BJ (cell line): ENCODE measurements at regions not wholly inside any gene's neighbourhood (a gene's known extent, or its start where the extent isn't known, plus 50 kb on each side); places are given as distances from the start of the nearest gene placed in this dataset.

ENCODE experiments used
- CTCF ChIA-PET: fragments of 350-600 bp; formaldehyde crosslinking; extraction: SDS; loops from one replicate; lab custom pipeline; 2021; ENCODE audit warnings: antibody characterized with exemption, inconsistent platforms; lab: Yijun Ruan, JAX
- POLR2A ChIA-PET: fragments of 300-600 bp; sonication (Branson Sonifier 250); formaldehyde crosslinking; extraction: SDS; loops from one replicate; lab custom pipeline; 2021; ENCODE audit warnings: antibody characterized with exemption; lab: Charles Lee
- DNase-seq: peaks from one replicate; pipeline ENCODE4 v3.0.0-alpha.2; 2011; ENCODE audit warnings: low read depth
- H3K27me3 ChIP-seq: 2 replicates; pipeline ENCODE4 v1.6.0; 2011; ENCODE audit warnings: low read length; ENCODE audit not compliant: control insufficient read depth, insufficient read depth
- H3K36me3 ChIP-seq: 2 replicates; pipeline ENCODE4 v1.5.1; 2011; ENCODE audit warnings: low read length; ENCODE audit not compliant: control insufficient read depth, insufficient read depth
- H3K4me3 ChIP-seq: 2 replicates; pipeline ENCODE4 v1.5.1; 2011; ENCODE audit warnings: low read depth, mild to moderate bottlenecking, control low read depth, low read length
- TF ChIP-seq, protein P1 (sequence below): IDR thresholded peaks from 2 replicates; pipeline ENCODE4 v1.5.1; 2011; ENCODE audit warnings: low read depth, mild to moderate bottlenecking, control low read depth, inconsistent platforms, low read length, moderate library complexity; ENCODE audit not compliant: insufficient read depth

DNA sequence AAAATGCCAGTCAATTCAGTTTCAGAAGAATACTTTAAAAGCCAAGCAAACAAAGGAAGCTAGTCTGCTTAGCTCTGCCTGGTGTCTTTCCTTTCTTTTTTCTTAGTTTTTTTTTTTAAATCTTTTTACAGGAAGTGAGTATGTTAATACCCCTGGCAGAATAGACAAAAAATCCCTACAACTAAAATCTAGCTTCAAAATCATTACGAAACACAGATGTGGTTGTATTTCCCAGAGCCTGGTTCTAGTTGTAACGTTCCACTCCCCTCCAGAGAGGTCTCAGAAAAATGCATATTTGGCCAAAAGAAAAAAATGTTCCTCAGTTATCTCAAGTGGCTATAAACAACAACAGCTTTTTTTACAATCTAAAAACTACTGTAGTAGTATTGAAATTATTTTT lies 202.1 kb upstream of the RND3 start:
- TF ChIP-seq, protein P1, sequence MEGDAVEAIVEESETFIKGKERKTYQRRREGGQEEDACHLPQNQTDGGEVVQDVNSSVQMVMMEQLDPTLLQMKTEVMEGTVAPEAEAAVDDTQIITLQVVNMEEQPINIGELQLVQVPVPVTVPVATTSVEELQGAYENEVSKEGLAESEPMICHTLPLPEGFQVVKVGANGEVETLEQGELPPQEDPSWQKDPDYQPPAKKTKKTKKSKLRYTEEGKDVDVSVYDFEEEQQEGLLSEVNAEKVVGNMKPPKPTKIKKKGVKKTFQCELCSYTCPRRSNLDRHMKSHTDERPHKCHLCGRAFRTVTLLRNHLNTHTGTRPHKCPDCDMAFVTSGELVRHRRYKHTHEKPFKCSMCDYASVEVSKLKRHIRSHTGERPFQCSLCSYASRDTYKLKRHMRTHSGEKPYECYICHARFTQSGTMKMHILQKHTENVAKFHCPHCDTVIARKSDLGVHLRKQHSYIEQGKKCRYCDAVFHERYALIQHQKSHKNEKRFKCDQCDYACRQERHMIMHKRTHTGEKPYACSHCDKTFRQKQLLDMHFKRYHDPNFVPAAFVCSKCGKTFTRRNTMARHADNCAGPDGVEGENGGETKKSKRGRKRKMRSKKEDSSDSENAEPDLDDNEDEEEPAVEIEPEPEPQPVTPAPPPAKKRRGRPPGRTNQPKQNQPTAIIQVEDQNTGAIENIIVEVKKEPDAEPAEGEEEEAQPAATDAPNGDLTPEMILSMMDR, result no peak

DNA sequence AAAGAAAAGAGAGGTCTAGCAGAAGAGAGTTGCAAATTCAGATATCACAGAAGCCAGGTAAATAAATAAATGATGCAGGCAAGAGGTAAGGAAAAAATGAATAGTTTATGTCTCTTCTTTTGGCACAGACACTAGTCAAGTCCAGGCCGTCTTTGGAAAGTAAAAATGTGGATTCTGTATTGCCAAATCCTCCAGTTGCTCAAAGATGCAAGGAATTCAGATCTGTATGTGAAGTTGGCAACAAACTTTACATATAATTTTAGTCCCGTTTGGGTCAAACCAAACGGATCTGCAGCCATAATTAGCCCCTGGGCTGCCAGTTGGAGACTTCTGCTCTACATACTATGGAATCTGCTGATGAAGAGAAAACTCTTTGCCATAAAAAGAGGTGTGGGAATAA lies 200.5 kb upstream of the RND3 start:
- CTCF ChIA-PET, result no interaction called here
- no peaks in the 10 kb centered on the region for H3K36me3 ChIP-seq
- DNase-seq, result no peak
- POLR2A ChIA-PET, result no interaction called here
- H3K4me3 ChIP-seq, result no peak overlapping the region
- no peaks in the 10 kb centered on the region for H3K27me3 ChIP-seq
- TF ChIP-seq, protein P1, result no peak

More for the DNA sequence above, 202.1 kb upstream of the RND3 start:
- Histone ChIP-seq H3K27me3 (no peaks in the 10 kb centered on the region), H3K4me3 (no peak overlapping the region), H3K36me3 (no peaks in the 10 kb centered on the region)
- ChIA-PET CTCF (interaction anchor here (1.3 kb wide), 1 partner anchor 147 kb away, joined by 4 read pairs; no protein-coding TSS in a partner anchor), POLR2A (no interaction called here)
- DNase-seq, result no peak

DNA sequence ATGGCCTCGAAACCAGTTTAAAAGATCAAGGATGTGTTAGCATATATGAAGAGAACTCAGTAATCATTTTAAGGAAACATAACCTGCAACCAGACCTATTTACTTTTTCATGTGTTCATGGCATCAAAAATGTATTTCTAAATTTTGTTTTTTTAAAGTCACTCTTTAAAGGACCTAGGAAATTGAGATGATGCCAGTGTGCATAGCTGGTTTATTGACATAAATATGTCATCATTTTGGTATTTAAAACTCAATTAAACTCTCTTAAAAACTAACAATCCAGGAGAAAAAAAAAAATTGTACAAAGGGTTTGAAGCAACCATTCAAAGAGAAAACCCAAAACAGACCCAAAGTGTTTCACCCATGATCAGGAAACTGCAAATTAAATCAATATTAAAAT lies 198.9 kb upstream of the RND3 start:
- TF ChIP-seq, protein P1, result no peak
- CTCF ChIA-PET, result no interaction called here
- Histone ChIP-seq H3K27me3 (no peaks in the 10 kb centered on the region), H3K36me3 (no peaks in the 10 kb centered on the region), H3K4me3 (no peak overlapping the region)
- DNase-seq, result no peak
- POLR2A ChIA-PET, result no interaction called here

DNA sequence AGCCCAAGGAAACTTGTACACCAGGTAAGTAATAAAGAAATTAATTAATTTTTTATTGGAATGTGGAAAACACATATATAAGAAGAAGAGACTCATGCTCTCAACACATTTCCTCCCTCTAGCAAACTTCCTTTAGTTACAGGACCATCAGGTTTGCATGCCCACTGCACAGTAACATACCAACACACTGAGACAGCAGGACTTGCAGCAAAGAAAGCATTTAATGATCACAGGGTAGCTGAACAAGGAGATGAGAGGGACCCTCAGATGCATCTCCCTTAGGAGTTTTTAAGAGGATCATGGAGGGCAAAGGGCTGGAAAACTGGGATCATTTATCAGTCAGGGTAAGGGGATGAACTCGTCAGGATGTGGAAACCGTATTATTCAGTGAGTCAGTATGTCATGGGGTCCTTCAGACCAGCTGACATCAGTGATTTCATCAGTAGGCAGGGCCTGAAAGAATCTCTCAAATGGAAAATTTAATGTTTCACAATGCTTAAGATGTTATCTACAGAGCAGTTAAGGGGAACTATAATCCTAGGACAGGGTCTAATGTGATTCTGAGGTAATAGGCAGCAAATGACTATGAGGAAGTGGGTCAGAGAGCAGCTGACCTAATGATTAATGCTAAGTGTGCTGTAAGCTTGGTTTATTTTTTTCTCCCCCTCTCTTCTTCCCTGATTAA lies 193.8 kb upstream of the RND3 start:
- DNase-seq, result peak; percentile 95
- H3K27me3 ChIP-seq, result no peaks in the 10 kb centered on the region
- H3K36me3 ChIP-seq, result no peaks in the 10 kb centered on the region
- CTCF ChIA-PET, result interaction anchor here (0.6 kb wide), 1 partner anchor 15 kb away, joined by 3 read pairs; no protein-coding TSS in a partner anchor
- TF ChIP-seq, protein P1, result no peak
- POLR2A ChIA-PET, result no interaction called here
- no peak overlapping the region for H3K4me3 ChIP-seq

DNA sequence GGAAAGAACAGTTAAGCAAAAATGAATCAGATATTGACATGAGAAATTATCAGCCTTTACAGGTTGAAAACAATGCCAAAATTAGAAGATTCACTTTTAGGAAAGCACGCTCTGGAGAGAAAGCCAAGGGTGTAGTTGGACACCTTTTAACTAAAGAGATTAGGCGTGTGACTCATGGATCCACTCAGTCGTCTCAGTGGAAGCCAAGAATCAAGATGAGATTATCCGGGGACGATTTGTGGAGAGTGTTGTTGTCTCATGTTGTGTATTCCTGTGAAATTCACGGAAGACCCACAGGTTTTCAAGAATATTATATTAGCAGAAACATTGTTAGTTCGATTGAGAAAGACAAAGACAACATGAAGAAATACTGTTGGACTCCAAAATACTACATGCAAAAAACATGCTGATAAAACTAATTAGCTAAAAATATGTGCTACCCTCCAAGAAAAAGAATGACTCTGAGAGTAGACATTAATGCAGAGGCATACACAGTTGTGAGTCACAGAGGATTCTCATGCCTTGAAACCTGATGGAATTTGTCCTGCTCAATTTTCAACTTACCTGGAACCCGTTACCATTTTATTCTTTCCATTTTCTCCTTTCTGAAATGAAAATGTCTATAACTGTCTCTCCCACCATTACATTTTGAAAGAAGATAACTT lies 192.1 kb upstream of the RND3 start:
- H3K27me3 ChIP-seq, result no peaks in the 10 kb centered on the region
- CTCF ChIA-PET, result no interaction called here
- POLR2A ChIA-PET, result no interaction called here
- no peak overlapping the region for H3K4me3 ChIP-seq
- no peak for DNase-seq
- TF ChIP-seq, protein P1, result no peak
- no peaks in the 10 kb centered on the region for H3K36me3 ChIP-seq
